ENCODE measurements at regions not wholly inside any gene's neighbourhood (a gene's known extent, or its start where the extent isn't known, plus 50 kb on each side); places are given as distances from the start of the nearest gene placed in this dataset.

DNA sequence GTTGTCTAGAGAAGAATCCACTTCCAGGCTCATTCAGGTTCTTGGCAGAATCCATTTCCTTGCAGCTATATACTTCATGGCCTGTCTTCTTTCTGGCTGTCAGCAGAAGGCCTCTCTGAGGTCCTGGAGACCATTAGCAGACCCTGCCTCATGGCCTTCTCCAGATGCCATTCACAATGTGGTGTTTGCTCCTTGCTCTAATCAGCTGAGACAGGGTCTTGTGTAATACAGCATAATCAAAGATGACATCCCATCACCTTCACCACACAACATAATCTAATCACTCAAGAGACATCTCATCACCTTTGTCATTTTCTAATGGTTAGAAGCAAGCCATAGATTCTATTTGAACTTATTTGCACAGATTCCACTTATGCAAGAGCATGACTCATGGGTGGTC lies 403.9 kb upstream of the LRRC7 start:
- no peaks in the 10 kb centered on the region for H3F3A ChIP-seq (replicated peaks; ENCODE audit: insufficient read depth)
- no peaks in the 10 kb centered on the region for H4K20me1 ChIP-seq (ENCODE audit: insufficient read depth)
- H2AFZ ChIP-seq (ENCODE audit: low read depth) = no peak overlapping the region
- no peaks in the 10 kb centered on the region for H3K36me3 ChIP-seq (replicated peaks in 1 of 2; ENCODE audit: control insufficient read depth in 1 of 2, insufficient read depth in 2 of 2, low read length in 1 of 2)
- TF ChIP-seq EZH2phosphoT487 (IDR thresholded peaks at IDR 0.05; ENCODE audit: borderline replicate concordance, low read depth) = no peak
- TF ChIP-seq, protein P1, sequence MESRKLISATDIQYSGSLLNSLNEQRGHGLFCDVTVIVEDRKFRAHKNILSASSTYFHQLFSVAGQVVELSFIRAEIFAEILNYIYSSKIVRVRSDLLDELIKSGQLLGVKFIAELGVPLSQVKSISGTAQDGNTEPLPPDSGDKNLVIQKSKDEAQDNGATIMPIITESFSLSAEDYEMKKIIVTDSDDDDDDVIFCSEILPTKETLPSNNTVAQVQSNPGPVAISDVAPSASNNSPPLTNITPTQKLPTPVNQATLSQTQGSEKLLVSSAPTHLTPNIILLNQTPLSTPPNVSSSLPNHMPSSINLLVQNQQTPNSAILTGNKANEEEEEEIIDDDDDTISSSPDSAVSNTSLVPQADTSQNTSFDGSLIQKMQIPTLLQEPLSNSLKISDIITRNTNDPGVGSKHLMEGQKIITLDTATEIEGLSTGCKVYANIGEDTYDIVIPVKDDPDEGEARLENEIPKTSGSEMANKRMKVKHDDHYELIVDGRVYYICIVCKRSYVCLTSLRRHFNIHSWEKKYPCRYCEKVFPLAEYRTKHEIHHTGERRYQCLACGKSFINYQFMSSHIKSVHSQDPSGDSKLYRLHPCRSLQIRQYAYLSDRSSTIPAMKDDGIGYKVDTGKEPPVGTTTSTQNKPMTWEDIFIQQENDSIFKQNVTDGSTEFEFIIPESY (IDR thresholded peaks at IDR 0.05; ENCODE audit: borderline replicate concordance, low read depth) = no peak
- TF ChIP-seq, protein P2, sequence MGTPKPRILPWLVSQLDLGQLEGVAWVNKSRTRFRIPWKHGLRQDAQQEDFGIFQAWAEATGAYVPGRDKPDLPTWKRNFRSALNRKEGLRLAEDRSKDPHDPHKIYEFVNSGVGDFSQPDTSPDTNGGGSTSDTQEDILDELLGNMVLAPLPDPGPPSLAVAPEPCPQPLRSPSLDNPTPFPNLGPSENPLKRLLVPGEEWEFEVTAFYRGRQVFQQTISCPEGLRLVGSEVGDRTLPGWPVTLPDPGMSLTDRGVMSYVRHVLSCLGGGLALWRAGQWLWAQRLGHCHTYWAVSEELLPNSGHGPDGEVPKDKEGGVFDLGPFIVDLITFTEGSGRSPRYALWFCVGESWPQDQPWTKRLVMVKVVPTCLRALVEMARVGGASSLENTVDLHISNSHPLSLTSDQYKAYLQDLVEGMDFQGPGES (IDR thresholded peaks at IDR 0.05; ENCODE audit: low read depth, low read length) = no peak
- H3K27ac ChIP-seq (ENCODE audit: low read depth in 2 of 2, low read length in 1 of 2) = no peak overlapping the region
- no peaks in the 10 kb centered on the region for H3K79me2 ChIP-seq (ENCODE audit: insufficient read depth)
- DNase-seq = no peak
- no peaks in the 10 kb centered on the region for H3K27me3 ChIP-seq (ENCODE audit: insufficient read depth)
- no peaks in the 10 kb centered on the region for H3K9me3 ChIP-seq
- CTCF ChIA-PET = no interaction called here
- no peak overlapping the region for H3K9ac ChIP-seq
- H3K9me2 ChIP-seq = no peaks in the 10 kb centered on the region
- no peak overlapping the region for H3K4me3 ChIP-seq (ENCODE audit: low read depth in 2 of 2, low read length in 1 of 2)
- POLR2A ChIA-PET = no interaction called here
- H3K4me1 ChIP-seq (ENCODE audit: control insufficient read depth in 1 of 2, insufficient read depth in 2 of 2, low read depth in 1 of 2, low read length in 1 of 2) = no peaks in the 10 kb centered on the region
- no peak overlapping the region for H3K4me2 ChIP-seq

DNA sequence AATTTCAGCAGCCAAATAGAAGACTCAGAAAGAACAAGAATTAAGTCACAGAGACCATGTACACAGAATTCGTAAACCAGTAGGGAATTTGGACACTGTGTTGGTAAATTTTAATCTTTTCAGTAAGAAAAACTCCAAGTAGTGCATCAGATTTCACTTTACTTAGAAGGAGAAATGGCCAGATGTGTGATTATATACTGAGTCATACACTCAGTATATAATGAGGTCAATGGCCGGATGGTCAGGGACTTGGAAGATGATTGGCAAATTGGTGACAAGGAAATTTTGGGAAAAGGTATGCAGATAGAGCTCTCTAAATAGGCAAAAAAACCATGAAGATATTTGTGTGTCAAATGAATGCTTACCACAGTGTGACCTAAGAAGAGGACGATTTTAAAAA lies 399.8 kb upstream of the LRRC7 start:
- H3K4me1 ChIP-seq (ENCODE audit: control insufficient read depth in 1 of 2, insufficient read depth in 2 of 2, low read depth in 1 of 2, low read length in 1 of 2) = no peaks in the 10 kb centered on the region
- H3K9me3 ChIP-seq = no peaks in the 10 kb centered on the region
- H4K20me1 ChIP-seq (ENCODE audit: insufficient read depth) = no peaks in the 10 kb centered on the region
- H3F3A ChIP-seq (replicated peaks; ENCODE audit: insufficient read depth) = no peaks in the 10 kb centered on the region
- H2AFZ ChIP-seq (ENCODE audit: low read depth) = no peak overlapping the region
- no peaks in the 10 kb centered on the region for H3K36me3 ChIP-seq (replicated peaks in 1 of 2; ENCODE audit: control insufficient read depth in 1 of 2, insufficient read depth in 2 of 2, low read length in 1 of 2)
- DNase-seq = no peak
- H3K9ac ChIP-seq = no peak overlapping the region
- ChIA-PET POLR2A (no interaction called here), CTCF (interaction anchor here (0.8 kb wide), 1 partner anchor 11 kb away, joined by 3 read pairs; no protein-coding TSS in a partner anchor)
- no peak overlapping the region for H3K4me2 ChIP-seq
- no peaks in the 10 kb centered on the region for H3K27me3 ChIP-seq (ENCODE audit: insufficient read depth)
- H3K27ac ChIP-seq (ENCODE audit: low read depth in 2 of 2, low read length in 1 of 2) = no peak overlapping the region
- H3K9me2 ChIP-seq = no peaks in the 10 kb centered on the region
- no peaks in the 10 kb centered on the region for H3K79me2 ChIP-seq (ENCODE audit: insufficient read depth)
- TF ChIP-seq GABPA (IDR thresholded peaks at IDR 0.05; ENCODE audit: low read depth) = no peak
- no peak overlapping the region for H3K4me3 ChIP-seq (ENCODE audit: low read depth in 2 of 2, low read length in 1 of 2)
- 22% methylated on average over 3 of the region's 3 CpGs for WGBS (ENCODE audit: low lambda C conversion rate)

DNA sequence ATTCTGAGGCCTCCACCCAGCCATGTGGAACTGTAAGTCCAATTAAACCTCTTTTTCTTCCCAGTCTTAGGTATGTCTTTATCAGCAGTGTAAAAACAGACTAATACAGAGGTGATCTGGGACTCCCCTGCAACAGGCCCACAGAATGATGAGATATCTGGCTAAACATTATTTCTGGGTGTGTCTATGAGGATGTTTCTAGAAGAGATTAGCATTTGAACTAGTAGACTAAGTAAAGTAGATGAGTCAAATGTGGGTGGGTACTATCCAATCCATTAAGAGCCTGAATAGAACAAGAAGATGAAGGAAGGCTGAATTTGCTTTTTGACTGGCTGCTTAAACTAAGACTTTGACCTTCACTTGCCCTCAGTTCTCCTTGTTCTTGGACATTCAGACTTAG lies 396.5 kb upstream of the LRRC7 start:
- Histone ChIP-seq H3K27ac (ENCODE audit: low read depth in 2 of 2, low read length in 1 of 2) (no peak overlapping the region), H3K27me3 (ENCODE audit: insufficient read depth) (no peaks in the 10 kb centered on the region), H3K4me3 (ENCODE audit: low read depth in 2 of 2, low read length in 1 of 2) (no peak overlapping the region), H3K9me2 (no peaks in the 10 kb centered on the region), H3K4me2 (no peak overlapping the region), H3K9me3 (no peaks in the 10 kb centered on the region), H3F3A (replicated peaks; ENCODE audit: insufficient read depth) (no peaks in the 10 kb centered on the region), H2AFZ (ENCODE audit: low read depth) (no peak overlapping the region), H3K4me1 (ENCODE audit: control insufficient read depth in 1 of 2, insufficient read depth in 2 of 2, low read depth in 1 of 2, low read length in 1 of 2) (no peaks in the 10 kb centered on the region), H3K36me3 (replicated peaks in 1 of 2; ENCODE audit: control insufficient read depth in 1 of 2, insufficient read depth in 2 of 2, low read length in 1 of 2) (no peaks in the 10 kb centered on the region), H3K79me2 (ENCODE audit: insufficient read depth) (no peaks in the 10 kb centered on the region), H3K9ac (no peak overlapping the region), H4K20me1 (ENCODE audit: insufficient read depth) (no peaks in the 10 kb centered on the region)
- CTCF ChIA-PET = interaction anchor here (1.0 kb wide), 1 partner anchor 10 kb away, joined by 3 read pairs; no protein-coding TSS in a partner anchor
- TF ChIP-seq EZH2phosphoT487 (IDR thresholded peaks at IDR 0.05; ENCODE audit: borderline replicate concordance, low read depth) (no peak), YY1 (IDR thresholded peaks at IDR 0.05; ENCODE audit: low read depth) (no peak), FOXJ3 (CRISPR knock-in tag; IDR thresholded peaks at IDR 0.05) (no peak)
- TF ChIP-seq, protein P3, sequence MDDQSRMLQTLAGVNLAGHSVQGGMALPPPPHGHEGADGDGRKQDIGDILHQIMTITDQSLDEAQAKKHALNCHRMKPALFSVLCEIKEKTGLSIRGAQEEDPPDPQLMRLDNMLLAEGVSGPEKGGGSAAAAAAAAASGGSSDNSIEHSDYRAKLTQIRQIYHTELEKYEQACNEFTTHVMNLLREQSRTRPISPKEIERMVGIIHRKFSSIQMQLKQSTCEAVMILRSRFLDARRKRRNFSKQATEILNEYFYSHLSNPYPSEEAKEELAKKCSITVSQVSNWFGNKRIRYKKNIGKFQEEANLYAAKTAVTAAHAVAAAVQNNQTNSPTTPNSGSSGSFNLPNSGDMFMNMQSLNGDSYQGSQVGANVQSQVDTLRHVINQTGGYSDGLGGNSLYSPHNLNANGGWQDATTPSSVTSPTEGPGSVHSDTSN (IDR thresholded peaks at IDR 0.05) = no peak
- POLR2A ChIA-PET = no interaction called here
- DNase-seq = no peak

Data from SK-N-SH (cell line).